Caco-2 (cell line): ENCODE measurements at regions not wholly inside any gene's neighbourhood (a gene's known extent, or its start where the extent isn't known, plus 50 kb on each side); places are given as distances from the start of the nearest gene placed in this dataset.

Experiments
- BruUV-seq: library from RNA; stranded (reverse); fragments of 400-500 nt; replicated peaks from 2 replicates; lab custom pipeline; 2021; lab: Mats Ljungman, UMichigan
- CTCF ChIA-PET: fragments of 300-600 bp; sonication (Branson Sonifier 250); formaldehyde crosslinking; loops from one replicate; lab custom pipeline; 2022; ENCODE audit warnings: antibody characterized with exemption; lab: Charles Lee
- POLR2A ChIA-PET: fragments of 300-600 bp; sonication (Branson Sonifier 250); formaldehyde crosslinking; loops from one replicate; lab custom pipeline; 2022; ENCODE audit warnings: antibody characterized with exemption; lab: Charles Lee
- DNase-seq, 2 experiments: peaks; one replicate each; pipeline versions ENCODE4 v3.0.0 to v3.0.0-alpha.2; 2020 to 2022
- H3K27me3 ChIP-seq: replicated peaks from 2 replicates; pipeline ENCODE4 v1.6.0; 2011; ENCODE audit warnings: low read length; ENCODE audit not compliant: control insufficient read depth, insufficient read depth
- H3K36me3 ChIP-seq: 2 replicates; pipeline ENCODE4 v1.5.1; 2011; ENCODE audit warnings: low read length; ENCODE audit not compliant: control insufficient read depth, insufficient read depth
- H3K4me1 ChIP-seq: fragments of 250-450 bp; sonication (Bioruptor Pico); 2 replicates; pipeline ENCODE4 v1.5.1; 2020; ENCODE audit warnings: mild to moderate bottlenecking
- H3K4me3 ChIP-seq: 2 replicates; pipeline ENCODE4 v1.5.1; 2011; ENCODE audit warnings: low read depth, mild to moderate bottlenecking, control low read depth, low read length
- H3K9me3 ChIP-seq: fragments of 250-450 bp; sonication (Bioruptor Pico); 2 replicates; pipeline ENCODE4 v1.5.1; 2020; ENCODE audit warnings: mild to moderate bottlenecking, moderate library complexity
- H3K27ac Mint-ChIP-seq: one replicate; pipeline ENCODE4 v1.8.0; 2022; ENCODE audit warnings: mixed read lengths; ENCODE audit not compliant: unreplicated experiment
- H3K27me3 Mint-ChIP-seq: one replicate; pipeline ENCODE4 v1.8.0; 2022; ENCODE audit warnings: mixed read lengths; ENCODE audit not compliant: insufficient read depth, unreplicated experiment
- H3K36me3 Mint-ChIP-seq: one replicate; pipeline ENCODE4 v1.8.0; 2022; ENCODE audit warnings: mild to moderate bottlenecking, mixed read lengths; ENCODE audit not compliant: insufficient read depth, unreplicated experiment
- H3K4me1 Mint-ChIP-seq: one replicate; pipeline ENCODE4 v1.8.0; 2022; ENCODE audit warnings: low read depth, mixed read lengths; ENCODE audit not compliant: unreplicated experiment
- H3K4me3 Mint-ChIP-seq: one replicate; pipeline ENCODE4 v1.8.0; 2022; ENCODE audit warnings: mild to moderate bottlenecking, moderate library complexity, mixed read lengths; ENCODE audit not compliant: unreplicated experiment
- H3K9me3 Mint-ChIP-seq: one replicate; pipeline ENCODE4 v1.8.0; 2022; ENCODE audit warnings: mixed read lengths; ENCODE audit not compliant: unreplicated experiment
- CTCF ChIP-seq, 2 experiments: fragments of 200-600 bp in 1 of 2; IDR thresholded peaks; 1 replicate in 1 of 2; 2 replicates in 1 of 2; pipeline versions ENCODE4 v1.5.1 to v1.8.0; 2011 to 2022; ENCODE audit warnings: antibody characterized with exemption in 1 of 2, control low read depth in 1 of 2, inconsistent platforms in 1 of 2, low read depth in 1 of 2, low read length in 1 of 2, mild to moderate bottlenecking in 1 of 2, moderate library complexity in 1 of 2; ENCODE audit not compliant: insufficient read depth in 1 of 2, severe bottlenecking in 1 of 2, unreplicated experiment in 1 of 2
- intact Hi-C: fragments of 100-400 bp; cut with micrococcal nuclease; formaldehyde crosslinking; loops from one replicate; pipeline ENCODE4 v1.10.0; 2022; ENCODE audit not compliant: unreplicated experiment

- no peak for TF ChIP-seq CTCF (IDR thresholded peaks at IDR 0.05; ENCODE audit: insufficient read depth in 1 of 2, low read depth in 1 of 2, low read length in 1 of 2, severe bottlenecking in 1 of 2, unreplicated experiment in 1 of 2)
- intact Hi-C loops, result no loop called here
- H3K9me3 Mint-ChIP-seq, result peaks cover 19% of the 10 kb centered on the region
- ChIA-PET POLR2A (no interaction called here), CTCF (no interaction called here)
- no peak overlapping the region for H3K27ac Mint-ChIP-seq
- Histone ChIP-seq H3K36me3 (no peaks in the 10 kb centered on the region), H3K9me3 (no peaks in the 10 kb centered on the region), H3K27me3 (no peaks in the 10 kb centered on the region), H3K4me1 (no peaks in the 10 kb centered on the region), H3K4me3 (no peak overlapping the region)
- peaks cover 6% of the 10 kb centered on the region for H3K36me3 Mint-ChIP-seq
- no peaks in the 10 kb centered on the region for H3K27me3 Mint-ChIP-seq
- H3K4me3 Mint-ChIP-seq, result no peak overlapping the region
- DNase-seq, result no peak
- no TSS peak for BruUV-seq
- no peaks in the 10 kb centered on the region for H3K4me1 Mint-ChIP-seq
These were observed 380.7 kb downstream of the TCERG1L start for GRCh38 chr10:130930821-130931220.

- BruUV-seq, result no TSS peak
- H3K4me3 Mint-ChIP-seq, result no peak overlapping the region
- H3K9me3 Mint-ChIP-seq, result peaks cover 19% of the 10 kb centered on the region
These were observed 380.3 kb downstream of the TCERG1L start for GRCh38 chr10:130931256-130931655.

GRCh38 chr10:130932326-130933007 lies 379.1 kb downstream of the TCERG1L start:
- no peak overlapping the region for H3K4me3 Mint-ChIP-seq
- intact Hi-C loops, result no loop called here
- POLR2A ChIA-PET, result no interaction called here
- 0 out of 2 replicates have a peak, but pooled peaks cover 4% of the 10 kb centered on the region for H3K4me1 ChIP-seq
- no peak overlapping the region for H3K27ac Mint-ChIP-seq
- H3K9me3 ChIP-seq, result no peaks in the 10 kb centered on the region
- H3K9me3 Mint-ChIP-seq, result peaks cover 19% of the 10 kb centered on the region
- DNase-seq, result no peak
- H3K27me3 Mint-ChIP-seq, result no peaks in the 10 kb centered on the region
- no TSS peak for BruUV-seq
- TF ChIP-seq CTCF (IDR thresholded peaks at IDR 0.05; ENCODE audit: insufficient read depth in 1 of 2, low read depth in 1 of 2, low read length in 1 of 2, severe bottlenecking in 1 of 2, unreplicated experiment in 1 of 2), result no peak
- no peaks in the 10 kb centered on the region for H3K27me3 ChIP-seq
- CTCF ChIA-PET, result no interaction called here
- peaks cover 6% of the 10 kb centered on the region for H3K36me3 Mint-ChIP-seq
- H3K4me1 Mint-ChIP-seq, result no peaks in the 10 kb centered on the region
- H3K4me3 ChIP-seq, result no peak overlapping the region
- H3K36me3 ChIP-seq, result no peaks in the 10 kb centered on the region

More at GRCh38 chr10:130931256-130931655, 380.3 kb downstream of the TCERG1L start:
- H3K27me3 ChIP-seq, result no peaks in the 10 kb centered on the region
- H3K36me3 ChIP-seq, result no peaks in the 10 kb centered on the region
- H3K4me3 ChIP-seq, result no peak overlapping the region
- Mint-ChIP-seq H3K27me3 (no peaks in the 10 kb centered on the region), H3K27ac (no peak overlapping the region), H3K36me3 (peaks cover 6% of the 10 kb centered on the region), H3K4me1 (no peaks in the 10 kb centered on the region)
- no peaks in the 10 kb centered on the region for H3K9me3 ChIP-seq
- H3K4me1 ChIP-seq, result no peaks in the 10 kb centered on the region
- POLR2A ChIA-PET, result no interaction called here
- intact Hi-C loops, result no loop called here
- TF ChIP-seq CTCF (IDR thresholded peaks at IDR 0.05; ENCODE audit: insufficient read depth in 1 of 2, low read depth in 1 of 2, low read length in 1 of 2, severe bottlenecking in 1 of 2, unreplicated experiment in 1 of 2), result no peak
- CTCF ChIA-PET, result no interaction called here
- no peak for DNase-seq
